ENCODE measurements at regions not wholly inside any gene's neighbourhood (a gene's known extent, or its start where the extent isn't known, plus 50 kb on each side); places are given as distances from the start of the nearest gene placed in this dataset.

DNA sequence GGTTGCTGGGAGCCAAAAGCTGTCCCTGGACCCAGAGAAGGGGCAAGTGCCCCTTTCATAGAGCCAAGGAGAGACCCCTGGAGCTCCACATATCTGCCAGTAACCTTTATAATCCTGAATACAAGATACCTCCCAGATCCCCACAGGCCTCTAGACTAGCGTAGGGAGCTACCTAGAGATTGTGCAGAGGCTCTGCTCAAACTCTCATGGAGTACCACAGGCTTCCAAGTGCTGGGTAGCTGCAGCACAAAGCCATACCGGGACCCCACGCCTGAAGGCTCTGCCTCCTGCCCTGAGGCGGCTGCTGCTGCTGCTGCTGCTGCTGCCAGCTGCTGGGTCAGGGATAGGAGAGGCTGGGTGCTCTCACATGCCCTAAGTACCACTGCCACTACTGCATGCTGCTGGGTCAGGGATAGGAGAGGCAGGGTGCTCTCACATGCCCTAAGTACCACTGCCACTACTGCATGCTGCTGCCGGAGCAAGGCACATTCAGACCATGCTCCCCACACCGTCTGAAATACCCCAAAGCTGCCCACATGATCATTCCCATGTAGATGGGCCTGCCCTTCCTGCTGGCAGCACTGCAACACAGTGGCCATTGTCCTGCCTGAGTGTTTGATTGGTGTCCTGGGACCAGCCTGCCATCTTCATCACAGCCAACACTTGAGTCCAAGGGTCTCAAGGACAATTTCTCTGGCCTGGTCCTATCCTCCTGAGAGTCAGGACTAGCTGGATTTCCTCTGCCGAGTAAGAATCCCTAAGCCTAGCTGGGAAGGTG is 1434.3 kb upstream of the ADGRB3 start:
- Histone ChIP-seq H3K4me3 (replicated peaks in 1 of 3; ENCODE audit: insufficient read depth in 1 of 3, low read depth in 1 of 3, low read length in 3 of 3) (no peak overlapping the region), H3K36me3 (ENCODE audit: control insufficient read depth in 2 of 2, extremely low read depth in 1 of 2, insufficient read depth in 2 of 2, low read length in 2 of 2) (no peaks in the 10 kb centered on the region), H3K9me1 (replicated peaks; ENCODE audit: control insufficient read depth, extremely low read depth, insufficient read depth, low read length) (no peaks in the 10 kb centered on the region), H3K9me3 (replicated peaks; ENCODE audit: control insufficient read depth, insufficient read depth, low read length) (peaks cover 2% of the 10 kb centered on the region), H3K27ac (ENCODE audit: insufficient read depth, low read depth, low read length) (no peak overlapping the region), H3K79me2 (ENCODE audit: control insufficient read depth, insufficient read depth, low read length) (no peaks in the 10 kb centered on the region), H3K27me3 (ENCODE audit: control insufficient read depth in 2 of 2, insufficient read depth in 2 of 2, low read length in 2 of 2) (no peaks in the 10 kb centered on the region), H2AFZ (ENCODE audit: low read depth, low read length) (no peak overlapping the region), H3K4me2 (ENCODE audit: insufficient read depth, low read length) (no peak overlapping the region), H3K9ac (replicated peaks; ENCODE audit: extremely low read depth, insufficient read depth, low read length) (no peak overlapping the region), H3K4me1 (ENCODE audit: control insufficient read depth, extremely low read depth, insufficient read depth, low read length) (no peaks in the 10 kb centered on the region), H4K20me1 (replicated peaks; ENCODE audit: control insufficient read depth, extremely low read depth, insufficient read depth, low read length) (no peaks in the 10 kb centered on the region)
- intact Hi-C loops (cut with micrococcal nuclease) = no loop called here
- ChIA-PET POLR2A (no interaction called here), CTCF (no interaction called here)
- dilution Hi-C loops (cut with MboI; ENCODE audit: extremely low pct_ligation_motif_present, low sequenced_read_pairs) = no loop called here
- DNase-seq (ENCODE audit: low read depth, low spot score) (no peak), FAIRE-seq (no peak)
- BruUV-seq (replicated peaks) = no TSS peak
- TF ChIP-seq FOS (IDR thresholded peaks at IDR 0.05; ENCODE audit: borderline replicate concordance, insufficient read depth, low read length) = no peak
- TF ChIP-seq GATA2 (IDR thresholded peaks at IDR 0.05; ENCODE audit: insufficient read depth, insufficient read length, low read depth, low read length) = no peak
- TF ChIP-seq MYC (IDR thresholded peaks at IDR 0.05; ENCODE audit: low read depth, low read length) = no peak
- no peak for TF ChIP-seq EZH2 (IDR thresholded peaks at IDR 0.05; ENCODE audit: borderline replicate concordance, low read depth, low read length, severe bottlenecking)
- TF ChIP-seq JUN (IDR thresholded peaks at IDR 0.05; ENCODE audit: borderline replicate concordance, insufficient read depth, insufficient read length, low read depth) = no peak
- no peak for TF ChIP-seq POLR2AphosphoS5 (IDR thresholded peaks at IDR 0.05; ENCODE audit: insufficient read depth, low read depth, low read length)
- TF ChIP-seq POLR2A (IDR thresholded peaks at IDR 0.05; ENCODE audit: low read depth, low read length) = no peak
- TF ChIP-seq, protein P1, sequence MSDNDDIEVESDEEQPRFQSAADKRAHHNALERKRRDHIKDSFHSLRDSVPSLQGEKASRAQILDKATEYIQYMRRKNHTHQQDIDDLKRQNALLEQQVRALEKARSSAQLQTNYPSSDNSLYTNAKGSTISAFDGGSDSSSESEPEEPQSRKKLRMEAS (IDR thresholded peaks at IDR 0.05; ENCODE audit: insufficient read depth, insufficient read length) = no peak

- no peak for TF ChIP-seq JUN (IDR thresholded peaks at IDR 0.05; ENCODE audit: borderline replicate concordance, insufficient read depth, insufficient read length, low read depth)
- TF ChIP-seq MYC (IDR thresholded peaks at IDR 0.05; ENCODE audit: low read depth, low read length) = no peak
- no peak for TF ChIP-seq POLR2AphosphoS5 (IDR thresholded peaks at IDR 0.05; ENCODE audit: insufficient read depth, low read depth, low read length)
- TF ChIP-seq, protein P2, sequence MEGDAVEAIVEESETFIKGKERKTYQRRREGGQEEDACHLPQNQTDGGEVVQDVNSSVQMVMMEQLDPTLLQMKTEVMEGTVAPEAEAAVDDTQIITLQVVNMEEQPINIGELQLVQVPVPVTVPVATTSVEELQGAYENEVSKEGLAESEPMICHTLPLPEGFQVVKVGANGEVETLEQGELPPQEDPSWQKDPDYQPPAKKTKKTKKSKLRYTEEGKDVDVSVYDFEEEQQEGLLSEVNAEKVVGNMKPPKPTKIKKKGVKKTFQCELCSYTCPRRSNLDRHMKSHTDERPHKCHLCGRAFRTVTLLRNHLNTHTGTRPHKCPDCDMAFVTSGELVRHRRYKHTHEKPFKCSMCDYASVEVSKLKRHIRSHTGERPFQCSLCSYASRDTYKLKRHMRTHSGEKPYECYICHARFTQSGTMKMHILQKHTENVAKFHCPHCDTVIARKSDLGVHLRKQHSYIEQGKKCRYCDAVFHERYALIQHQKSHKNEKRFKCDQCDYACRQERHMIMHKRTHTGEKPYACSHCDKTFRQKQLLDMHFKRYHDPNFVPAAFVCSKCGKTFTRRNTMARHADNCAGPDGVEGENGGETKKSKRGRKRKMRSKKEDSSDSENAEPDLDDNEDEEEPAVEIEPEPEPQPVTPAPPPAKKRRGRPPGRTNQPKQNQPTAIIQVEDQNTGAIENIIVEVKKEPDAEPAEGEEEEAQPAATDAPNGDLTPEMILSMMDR (IDR thresholded peaks at IDR 0.05; ENCODE audit: extremely low read depth in 1 of 2, insufficient read depth in 1 of 2, low read depth in 1 of 2, low read length in 2 of 2) = no peak
- TF ChIP-seq POLR2A (IDR thresholded peaks at IDR 0.05; ENCODE audit: low read depth, low read length) = no peak
- TF ChIP-seq, protein P1 (IDR thresholded peaks at IDR 0.05; ENCODE audit: insufficient read depth, insufficient read length) = no peak
- no peak for TF ChIP-seq EZH2 (IDR thresholded peaks at IDR 0.05; ENCODE audit: borderline replicate concordance, low read depth, low read length, severe bottlenecking)
- no peak for TF ChIP-seq GATA2 (IDR thresholded peaks at IDR 0.05; ENCODE audit: insufficient read depth, insufficient read length, low read depth, low read length)
- TF ChIP-seq FOS (IDR thresholded peaks at IDR 0.05; ENCODE audit: borderline replicate concordance, insufficient read depth, low read length) = no peak
- Histone ChIP-seq H3K4me1 (ENCODE audit: control insufficient read depth, extremely low read depth, insufficient read depth, low read length) (no peaks in the 10 kb centered on the region), H3K9ac (replicated peaks; ENCODE audit: extremely low read depth, insufficient read depth, low read length) (no peak overlapping the region), H4K20me1 (replicated peaks; ENCODE audit: control insufficient read depth, extremely low read depth, insufficient read depth, low read length) (no peaks in the 10 kb centered on the region), H3K36me3 (ENCODE audit: control insufficient read depth in 2 of 2, extremely low read depth in 1 of 2, insufficient read depth in 2 of 2, low read length in 2 of 2) (no peaks in the 10 kb centered on the region), H3K79me2 (ENCODE audit: control insufficient read depth, insufficient read depth, low read length) (no peaks in the 10 kb centered on the region), H3K4me3 (replicated peaks in 1 of 3; ENCODE audit: insufficient read depth in 1 of 3, low read depth in 1 of 3, low read length in 3 of 3) (no peak overlapping the region), H3K9me1 (replicated peaks; ENCODE audit: control insufficient read depth, extremely low read depth, insufficient read depth, low read length) (no peaks in the 10 kb centered on the region), H3K27ac (ENCODE audit: insufficient read depth, low read depth, low read length) (no peak overlapping the region), H3K27me3 (ENCODE audit: control insufficient read depth in 2 of 2, insufficient read depth in 2 of 2, low read length in 2 of 2) (no peaks in the 10 kb centered on the region), H3K4me2 (ENCODE audit: insufficient read depth, low read length) (no peak overlapping the region), H3K9me3 (replicated peaks; ENCODE audit: control insufficient read depth, insufficient read depth, low read length) (peaks cover 2% of the 10 kb centered on the region), H2AFZ (ENCODE audit: low read depth, low read length) (no peak overlapping the region)
- BruUV-seq (replicated peaks) = no TSS peak
- ChIA-PET POLR2A (no interaction called here), CTCF (no interaction called here)
- intact Hi-C loops (cut with micrococcal nuclease) (no loop called here), dilution Hi-C loops (cut with MboI; ENCODE audit: extremely low pct_ligation_motif_present, low sequenced_read_pairs) (no loop called here)
- no peak for FAIRE-seq
- no peak for DNase-seq (ENCODE audit: low read depth, low spot score)
Observed at GRCh38 chr6:67199425-67199824, 1435.7 kb upstream of the ADGRB3 start.

Measured in endothelial cell of umbilical vein (primary cell).